ENCODE measurements at regions not wholly inside any gene's neighbourhood (a gene's known extent, or its start where the extent isn't known, plus 50 kb on each side); places are given as distances from the start of the nearest gene placed in this dataset.

- intact Hi-C loops (cut with DNase I): no loop called here
- ATAC-seq (no peak), DNase-seq (no peak)
- H3K4me3 ChIP-seq: no peak overlapping the region
- no peaks in the 10 kb centered on the region for H3K36me3 ChIP-seq
- peaks cover 0 to 22% (median 11%) of the 10 kb centered on the region in 11 donors for H3K9me3 ChIP-seq
- no peaks in the 10 kb centered on the region for H3K4me1 ChIP-seq
- H3K27ac ChIP-seq: no peak overlapping the region
- H3K27me3 ChIP-seq: no peaks in the 10 kb centered on the region
- TF ChIP-seq CTCF (IDR thresholded peaks at IDR 0.05): no peak
These were observed 646.1 kb downstream of the RAPGEF2 start for GRCh38 chr4:159748834-159749444.

DNA sequence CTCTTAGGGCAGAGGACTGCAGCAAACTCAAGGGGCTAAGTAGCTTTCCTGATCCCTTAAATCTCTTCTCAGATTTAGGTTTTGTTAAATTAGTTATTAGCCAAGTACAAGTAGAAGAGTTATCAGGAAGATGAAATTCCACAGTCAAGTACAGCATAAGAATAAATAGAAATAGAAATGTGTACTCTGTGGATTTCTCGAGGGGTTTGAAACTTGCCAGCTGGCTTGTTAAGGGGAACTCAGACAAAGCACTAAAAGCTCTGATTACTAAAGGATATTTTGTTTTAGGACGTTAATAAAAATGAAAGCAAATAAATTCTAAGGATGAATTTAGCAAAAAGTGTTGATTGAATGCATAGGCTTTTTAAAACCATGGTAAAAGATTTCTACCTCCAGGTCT, 654.6 kb downstream of the RAPGEF2 start:
- H3K4me1 ChIP-seq: no peaks in the 10 kb centered on the region
- no peaks in the 10 kb centered on the region for H3K27me3 ChIP-seq
- WGBS, 2 donors: 26 to 32% methylated on average over 2 of the region's 2 CpGs
- intact Hi-C loops (cut with DNase I): no loop called here
- H3K9me3 ChIP-seq: peaks cover 0 to 15% (median 0%) of the 10 kb centered on the region in 11 donors
- no peak for ATAC-seq
- no peak overlapping the region for H3K4me3 ChIP-seq
- no peak overlapping the region for H3K27ac ChIP-seq
- no peaks in the 10 kb centered on the region for H3K36me3 ChIP-seq
- DNase-seq: no peak
- TF ChIP-seq CTCF (IDR thresholded peaks at IDR 0.05): no peak

DNA sequence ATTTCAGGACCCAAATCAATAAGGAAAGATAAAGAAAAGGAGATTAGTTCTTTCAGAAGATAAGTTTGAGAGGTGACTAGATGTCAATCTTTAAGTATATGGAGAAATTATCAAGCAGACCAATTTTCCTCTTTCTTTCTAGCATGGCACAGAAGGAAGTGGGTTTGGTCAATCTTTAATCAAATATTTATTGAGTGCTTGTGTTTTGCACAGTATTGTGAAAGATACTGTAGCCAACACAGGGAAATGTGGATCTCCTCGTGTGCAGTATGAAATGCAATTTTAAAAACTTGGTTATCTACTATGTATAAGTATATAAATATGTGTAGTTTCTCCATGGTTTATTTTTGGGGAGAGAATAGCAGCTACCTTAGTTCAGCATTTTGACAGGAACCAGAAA, 655.2 kb downstream of the RAPGEF2 start:
- intact Hi-C loops (cut with DNase I): no loop called here
- no peak for TF ChIP-seq CTCF (IDR thresholded peaks at IDR 0.05)
- no peak for ATAC-seq
- Histone ChIP-seq H3K4me3 (no peak overlapping the region), H3K9me3 (peaks cover 0 to 15% (median 0%) of the 10 kb centered on the region in 11 donors), H3K27me3 (no peaks in the 10 kb centered on the region), H3K36me3 (no peaks in the 10 kb centered on the region), H3K4me1 (no peaks in the 10 kb centered on the region), H3K27ac (no peak overlapping the region)
- 58 to 59% methylated on average over 1 of the region's 1 CpG for WGBS, 2 donors
- no peak for DNase-seq

DNA sequence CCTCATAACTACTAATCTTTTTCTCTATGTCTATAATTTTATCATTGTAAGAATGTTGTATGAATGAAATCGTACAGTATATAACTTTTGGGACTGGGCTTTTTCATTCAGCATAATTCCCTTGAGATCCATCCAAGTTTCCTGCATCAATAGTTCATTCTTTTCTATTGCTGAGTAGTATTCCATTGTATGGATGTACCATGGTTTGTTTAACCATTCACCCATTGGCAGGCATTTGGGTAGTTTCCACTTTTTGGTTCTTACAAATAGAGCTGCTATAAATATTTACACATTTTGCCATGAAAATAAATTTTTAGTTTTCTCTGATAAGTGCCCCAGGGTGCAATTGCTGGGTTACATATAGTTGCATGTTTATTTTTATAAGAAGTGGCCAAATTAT, 659.8 kb downstream of the RAPGEF2 start:
- Histone ChIP-seq H3K4me1 (no peaks in the 10 kb centered on the region), H3K27ac (no peak overlapping the region), H3K36me3 (no peaks in the 10 kb centered on the region), H3K27me3 (no peaks in the 10 kb centered on the region), H3K4me3 (no peak overlapping the region), H3K9me3 (peaks cover 0 to 6% (median 0%) of the 10 kb centered on the region in 11 donors)
- intact Hi-C loops (cut with DNase I): no loop called here
- ATAC-seq (no peak), DNase-seq (no peak)
- WGBS, 2 donors: 78 to 80% methylated on average over 1 of the region's 1 CpG
- no peak for TF ChIP-seq CTCF (IDR thresholded peaks at IDR 0.05)
